Stimulated activated naive CD8-positive, alpha-beta T cell treated with anti-CD3 and anti-CD28 coated beads, Interleukin-15, amount 100 ng/mL, for 72 hours (primary cell): ENCODE measurements at regions not wholly inside any gene's neighbourhood (a gene's known extent, or its start where the extent isn't known, plus 50 kb on each side); places are given as distances from the start of the nearest gene placed in this dataset.
A peak's percentile ranks its signal among the peaks of the same experiment; 100 is the strongest.

ENCODE experiments used
- ATAC-seq: fragments of 150-1000 bp; cut with Tn5 transposase; 2 replicates; pipeline ENCODE4 v1.10.0; 2021; ENCODE audit warnings: mild to moderate bottlenecking, moderate library complexity
- DNase-seq, 2 donors: peaks; one replicate each; pipeline ENCODE4 v3.0.0; 2021 to 2022
- H3K27ac Mint-ChIP-seq, 2 donors: one replicate each; pipeline ENCODE4 v1.8.0; 2022; ENCODE audit warnings: mild to moderate bottlenecking in 2 of 2, mixed read lengths in 2 of 2, moderate library complexity in 2 of 2
- H3K27me3 Mint-ChIP-seq: one replicate; pipeline ENCODE4 v1.8.0; 2022; ENCODE audit warnings: mixed read lengths
- H3K4me1 Mint-ChIP-seq: one replicate; pipeline ENCODE4 v1.8.0; 2022; ENCODE audit warnings: mild to moderate bottlenecking, mixed read lengths
- H3K4me3 Mint-ChIP-seq, 2 donors: one replicate each; pipeline ENCODE4 v1.8.0; 2022; ENCODE audit warnings: mild to moderate bottlenecking in 2 of 2, mixed read lengths in 2 of 2, moderate library complexity in 1 of 2
- H3K9me3 Mint-ChIP-seq, 2 donors: one replicate each; pipeline ENCODE4 v1.8.0; 2022; ENCODE audit warnings: mixed read lengths in 2 of 2

DNA sequence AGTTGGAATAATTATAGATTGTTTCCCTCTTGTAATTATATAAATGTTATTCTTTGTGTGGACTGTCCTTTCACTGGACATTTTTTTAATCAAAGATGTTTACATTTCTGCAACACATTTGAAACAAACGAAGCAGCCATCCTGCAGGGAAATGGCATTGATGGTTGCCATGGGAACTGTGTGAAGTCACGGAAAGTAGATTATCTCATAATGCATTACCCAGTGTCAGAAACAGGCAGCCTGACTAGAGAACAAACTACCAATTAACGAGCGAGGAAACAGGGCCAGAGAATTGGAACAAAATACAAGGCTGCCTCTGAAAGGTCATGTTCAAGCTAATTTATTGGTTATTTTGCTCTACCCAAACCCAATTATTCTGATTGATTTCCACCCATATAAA is 96.9 kb upstream of the LARGE1 start:
- Mint-ChIP-seq H3K9me3 (peaks cover 17 to 28% of the 10 kb centered on the region in 2 donors), H3K4me1 (no peaks in the 10 kb centered on the region), H3K4me3 (no peak overlapping the region), H3K27me3 (no peaks in the 10 kb centered on the region), H3K27ac (no peak overlapping the region)
- no peak for DNase-seq
- no peak for ATAC-seq

DNA sequence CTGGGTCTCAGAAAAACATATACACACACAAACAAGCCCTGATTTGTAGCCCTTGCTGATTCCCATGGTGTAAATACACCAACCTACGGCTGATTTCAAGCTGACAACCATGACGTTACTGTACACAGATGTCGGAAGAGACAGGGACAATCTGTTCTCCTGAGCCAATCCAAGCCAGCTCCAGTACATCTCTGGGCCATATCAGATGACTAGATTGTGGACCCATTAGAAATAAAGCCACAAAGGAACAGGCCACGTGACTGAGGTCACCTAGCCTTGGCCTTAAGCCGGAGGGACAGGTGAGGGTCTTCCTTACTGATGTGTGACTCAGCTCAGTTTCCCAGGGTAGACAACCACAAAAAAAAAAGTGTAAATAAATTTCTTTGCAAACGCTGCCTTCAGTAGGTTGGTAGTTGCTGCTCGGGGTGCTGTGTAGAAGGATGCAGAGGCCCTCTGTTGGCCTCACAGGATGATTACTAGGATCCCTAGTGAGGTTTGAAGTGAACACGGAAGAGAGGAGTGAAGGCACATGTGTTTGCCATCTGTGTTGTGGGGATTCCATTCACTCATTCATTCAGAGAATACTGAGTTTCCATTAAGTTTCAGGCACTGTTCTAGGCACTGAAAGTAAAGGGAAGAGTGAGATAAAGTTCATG is 99.0 kb upstream of the LARGE1 start:
- H3K9me3 Mint-ChIP-seq, result peaks cover 16 to 28% of the 10 kb centered on the region in 2 donors
- H3K27ac Mint-ChIP-seq, result no peak overlapping the region
- ATAC-seq, result no peak
- no peaks in the 10 kb centered on the region for H3K27me3 Mint-ChIP-seq
- H3K4me3 Mint-ChIP-seq, result no peak overlapping the region
- H3K4me1 Mint-ChIP-seq, result no peaks in the 10 kb centered on the region
- no peak for DNase-seq

DNA sequence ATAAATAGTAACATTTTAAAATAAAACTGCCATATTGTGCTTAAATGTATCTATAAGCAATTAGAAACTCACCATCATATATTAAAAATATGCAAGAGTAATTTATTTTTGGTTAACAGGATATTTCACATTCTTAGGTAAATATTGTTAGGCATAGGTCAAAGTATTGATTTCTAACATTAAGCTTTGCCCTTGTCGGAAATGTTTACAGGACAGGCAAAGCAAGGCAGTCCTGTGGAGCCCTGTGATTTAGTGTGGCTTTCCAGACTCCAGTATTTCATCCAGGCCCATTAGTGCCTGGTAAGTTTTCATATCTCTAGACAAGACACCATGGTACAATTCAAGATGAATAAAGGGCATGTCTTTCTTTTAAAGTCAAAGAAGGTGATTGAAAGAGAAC is 114.9 kb upstream of the LARGE1 start:
- H3K4me3 Mint-ChIP-seq, result no peak overlapping the region
- ATAC-seq (no peak), DNase-seq (no peak)
- H3K27me3 Mint-ChIP-seq, result peaks cover 10% of the 10 kb centered on the region
- H3K27ac Mint-ChIP-seq, result no peak overlapping the region
- H3K9me3 Mint-ChIP-seq, result peaks cover 21 to 25% of the 10 kb centered on the region in 2 donors
- no peaks in the 10 kb centered on the region for H3K4me1 Mint-ChIP-seq

DNA sequence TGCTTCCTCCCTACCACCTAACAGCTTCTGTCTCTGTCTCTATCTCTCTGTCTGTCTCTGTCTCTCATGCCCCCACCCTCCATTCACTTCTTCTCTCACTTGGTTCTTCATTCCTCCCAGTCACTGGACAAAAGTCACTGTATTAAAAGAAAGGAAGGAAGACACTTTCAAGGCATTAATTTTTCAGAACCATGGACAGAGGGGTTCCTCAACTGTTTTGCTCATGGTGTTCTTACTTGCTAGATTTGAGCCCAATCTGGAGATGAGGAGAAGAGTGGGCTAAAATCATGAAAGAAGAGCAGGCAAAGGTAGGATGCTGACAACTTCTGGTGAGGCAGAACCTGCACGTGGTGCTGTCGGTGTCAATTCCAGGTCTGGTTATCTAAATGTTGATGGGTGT is 116.7 kb upstream of the LARGE1 start:
- Mint-ChIP-seq H3K4me3 (no peak overlapping the region), H3K27ac (no peak overlapping the region), H3K4me1 (no peaks in the 10 kb centered on the region), H3K9me3 (peaks cover 17 to 21% of the 10 kb centered on the region in 2 donors), H3K27me3 (peaks cover 10% of the 10 kb centered on the region)
- ATAC-seq, result no peak
- no peak for DNase-seq

DNA sequence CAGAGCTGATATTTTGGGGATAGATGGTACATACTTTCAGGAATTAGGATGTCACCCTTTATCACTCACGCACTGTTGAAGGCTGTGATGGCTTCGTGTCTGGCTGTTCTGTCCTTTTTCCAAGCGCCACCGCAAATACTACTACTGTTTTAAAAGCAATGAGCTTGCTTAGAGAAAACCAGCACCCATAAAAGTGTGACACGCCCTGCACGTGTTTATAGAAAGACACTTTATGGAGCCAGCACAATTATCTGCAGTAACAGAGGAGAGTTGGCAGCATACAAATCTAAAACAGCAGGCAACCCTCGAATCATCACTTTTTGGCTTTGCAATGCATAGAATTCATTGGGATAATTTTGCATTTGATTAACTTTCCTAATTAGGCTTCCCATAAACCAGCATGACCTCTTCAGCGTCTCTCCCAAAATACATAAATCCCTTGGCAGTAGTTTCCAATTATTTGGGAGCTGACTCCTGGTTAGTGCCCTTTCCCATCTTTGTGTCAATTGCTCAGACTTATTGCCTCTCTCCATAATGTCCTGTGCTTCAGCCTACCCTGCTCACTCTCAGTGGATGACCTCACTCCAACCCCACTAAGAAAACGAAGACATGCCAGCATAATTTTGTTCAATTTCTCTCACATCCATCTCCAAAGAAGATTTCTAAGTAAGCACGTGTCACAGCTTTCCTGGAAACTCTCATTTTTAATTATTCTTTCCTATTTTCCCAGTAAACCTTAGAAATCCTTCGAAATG is 118.7 kb upstream of the LARGE1 start:
- Mint-ChIP-seq H3K9me3 (peaks cover 17 to 21% of the 10 kb centered on the region in 2 donors), H3K4me3 (no peak overlapping the region), H3K27ac (no peak overlapping the region), H3K27me3 (no peaks in the 10 kb centered on the region), H3K4me1 (no peaks in the 10 kb centered on the region)
- no peak for ATAC-seq
- no peak for DNase-seq

DNA sequence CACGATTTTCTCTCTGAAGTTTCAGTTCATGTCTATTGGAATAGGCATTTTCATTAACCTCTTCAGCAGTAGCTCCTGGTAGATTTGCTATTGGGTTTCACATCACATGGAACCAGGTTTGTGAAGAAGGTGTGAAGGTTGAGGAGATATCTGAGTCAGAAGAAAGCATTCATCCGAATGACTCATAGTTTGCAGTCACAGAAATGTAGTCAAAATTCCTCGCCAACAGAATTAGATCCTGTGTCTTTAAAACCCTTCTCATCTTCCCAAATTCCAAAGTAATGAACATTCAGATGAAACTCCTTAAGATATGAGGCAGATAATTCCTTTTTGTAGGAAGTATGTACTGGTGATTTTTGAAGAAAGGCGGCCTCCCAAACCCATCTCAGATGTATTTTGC is 125.0 kb upstream of the LARGE1 start:
- ATAC-seq, result no peak
- no peaks in the 10 kb centered on the region for H3K4me1 Mint-ChIP-seq
- no peaks in the 10 kb centered on the region for H3K27me3 Mint-ChIP-seq
- no peak overlapping the region for H3K27ac Mint-ChIP-seq
- peaks cover 6 to 7% of the 10 kb centered on the region in 2 donors for H3K9me3 Mint-ChIP-seq
- no peak for DNase-seq
- H3K4me3 Mint-ChIP-seq, result no peak overlapping the region

DNA sequence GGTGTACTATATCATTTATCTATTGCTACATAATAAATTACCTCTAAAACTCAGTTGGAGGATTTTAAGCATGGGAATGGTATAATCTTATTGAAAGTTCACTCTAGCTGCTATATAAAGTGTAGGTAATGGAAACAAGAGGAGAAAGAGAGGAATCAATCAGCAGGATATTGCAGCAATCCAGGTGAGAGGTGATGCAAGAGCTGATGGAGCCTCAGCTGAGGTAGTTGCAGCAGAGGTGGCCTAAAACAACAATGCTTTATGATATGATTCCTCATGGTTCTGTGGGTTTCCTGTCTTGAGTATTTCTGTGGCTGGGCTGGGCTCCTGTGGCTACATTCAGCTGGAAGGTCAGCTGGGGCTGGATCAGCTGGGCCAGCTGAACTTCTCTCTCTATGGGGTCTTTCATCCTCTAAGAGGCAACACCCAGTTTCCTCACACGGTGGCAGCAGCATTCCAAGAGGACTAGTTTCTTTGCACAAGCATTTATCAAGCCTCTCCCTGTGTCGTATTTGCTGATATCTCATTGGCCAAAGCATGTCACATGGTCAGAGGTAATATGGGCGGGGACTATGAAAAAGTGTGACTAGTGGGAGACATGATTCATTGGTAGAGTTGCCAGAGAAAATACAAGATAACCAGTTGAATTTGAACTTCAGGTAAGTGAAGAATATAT is 135.4 kb upstream of the LARGE1 start:
- Mint-ChIP-seq H3K4me3 (no peak overlapping the region), H3K27ac (no peak overlapping the region), H3K9me3 (peaks cover 5 to 44% of the 10 kb centered on the region in 2 donors), H3K4me1 (no peaks in the 10 kb centered on the region), H3K27me3 (no peaks in the 10 kb centered on the region)
- no peak for ATAC-seq
- DNase-seq, result peak in 1 of 2 donors; percentile 8

DNA sequence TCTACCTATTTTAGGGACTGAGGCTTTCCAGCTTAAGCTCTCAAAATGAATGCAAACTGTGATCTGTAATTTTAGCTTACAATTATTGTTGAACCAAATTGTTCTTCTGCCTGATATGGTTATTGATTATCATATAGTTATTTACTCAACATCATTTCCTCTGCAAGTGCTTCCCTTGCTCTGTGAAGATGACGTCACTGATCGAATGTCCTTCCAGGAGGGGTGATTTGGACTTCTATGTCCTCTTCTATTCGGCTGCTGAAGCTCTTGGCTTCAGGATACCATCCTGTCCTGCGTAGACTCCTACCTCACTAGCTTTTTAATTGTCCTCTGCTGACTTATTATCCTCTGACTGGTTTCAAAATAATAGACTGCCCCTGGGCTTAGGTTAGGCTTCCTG is 137.4 kb upstream of the LARGE1 start:
- Mint-ChIP-seq H3K9me3 (peaks cover 5 to 31% of the 10 kb centered on the region in 2 donors), H3K4me1 (no peaks in the 10 kb centered on the region), H3K27ac (no peak overlapping the region), H3K4me3 (no peak overlapping the region), H3K27me3 (no peaks in the 10 kb centered on the region)
- DNase-seq, result no peak
- ATAC-seq, result no peak

DNA sequence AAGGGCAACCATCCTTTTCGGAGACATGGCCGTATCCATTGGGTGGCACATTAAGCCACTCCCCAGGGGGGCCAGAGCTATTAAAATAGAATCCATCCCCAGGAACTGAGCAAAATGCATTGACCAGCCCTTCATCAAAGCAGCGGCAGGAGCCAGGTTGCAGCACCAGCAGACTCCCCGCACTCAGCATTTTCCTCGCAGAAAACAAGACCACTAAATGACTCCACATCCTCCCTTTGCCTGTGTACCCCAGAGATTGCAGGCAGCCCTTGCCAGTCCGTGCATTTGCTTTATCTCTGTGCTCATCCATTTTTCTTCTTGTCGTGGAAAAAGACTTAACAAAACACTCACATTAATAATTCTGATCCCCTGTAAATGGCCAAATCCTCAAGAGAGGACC is 144.4 kb upstream of the LARGE1 start:
- ATAC-seq (no peak), DNase-seq (no peak)
- peaks cover 7% of the 10 kb centered on the region for H3K27me3 Mint-ChIP-seq
- no peak overlapping the region for H3K4me3 Mint-ChIP-seq
- H3K4me1 Mint-ChIP-seq, result no peaks in the 10 kb centered on the region
- peaks cover 0 to 5% of the 10 kb centered on the region in 2 donors for H3K9me3 Mint-ChIP-seq
- no peak overlapping the region for H3K27ac Mint-ChIP-seq

DNA sequence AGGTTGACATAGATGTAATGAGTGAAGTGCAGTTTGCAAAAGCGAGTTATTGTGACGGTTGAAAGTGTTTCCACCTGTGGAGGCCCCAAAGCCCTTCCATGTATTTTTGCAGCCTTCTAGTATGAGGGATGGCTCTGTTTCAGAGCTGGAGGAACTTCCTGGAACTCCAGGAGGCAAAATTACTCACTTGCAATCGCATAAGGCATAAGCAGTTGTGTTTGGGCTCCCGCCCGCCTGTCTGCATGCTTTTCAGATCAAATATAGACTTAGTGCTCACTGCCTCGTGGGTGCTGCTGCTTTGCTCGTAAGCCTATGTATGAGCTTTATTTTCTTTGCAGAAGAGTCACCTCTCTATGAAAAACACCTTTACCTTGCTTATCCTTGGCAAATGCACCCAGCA is 146.8 kb upstream of the LARGE1 start:
- Mint-ChIP-seq H3K4me3 (no peak overlapping the region), H3K27ac (no peak overlapping the region), H3K9me3 (peaks cover 0 to 5% of the 10 kb centered on the region in 2 donors), H3K27me3 (peaks cover 15% of the 10 kb centered on the region), H3K4me1 (no peaks in the 10 kb centered on the region)
- DNase-seq, result no peak
- no peak for ATAC-seq

DNA sequence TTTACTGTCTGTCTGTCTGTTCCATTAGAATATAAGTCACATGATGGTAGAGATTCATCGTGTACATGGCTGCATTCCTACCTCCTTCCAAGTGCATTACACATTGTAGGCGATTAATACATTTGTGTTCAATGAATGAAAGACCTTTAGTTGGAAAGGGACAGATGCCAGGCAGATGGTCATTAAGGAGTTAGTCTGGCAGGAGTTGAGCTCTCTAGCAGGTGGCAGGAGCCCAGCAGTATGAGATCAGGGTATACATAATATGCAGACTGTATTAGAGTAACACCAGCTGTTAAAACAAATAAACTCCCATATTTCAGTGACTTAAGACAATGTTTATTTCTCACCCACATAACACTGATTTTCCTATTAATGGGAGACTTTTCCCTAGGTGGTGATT is 147.7 kb upstream of the LARGE1 start:
- DNase-seq (no peak), ATAC-seq (no peak)
- Mint-ChIP-seq H3K27me3 (peaks cover 15% of the 10 kb centered on the region), H3K4me1 (no peaks in the 10 kb centered on the region), H3K9me3 (peaks cover 0 to 5% of the 10 kb centered on the region in 2 donors), H3K4me3 (no peak overlapping the region), H3K27ac (no peak overlapping the region)

DNA sequence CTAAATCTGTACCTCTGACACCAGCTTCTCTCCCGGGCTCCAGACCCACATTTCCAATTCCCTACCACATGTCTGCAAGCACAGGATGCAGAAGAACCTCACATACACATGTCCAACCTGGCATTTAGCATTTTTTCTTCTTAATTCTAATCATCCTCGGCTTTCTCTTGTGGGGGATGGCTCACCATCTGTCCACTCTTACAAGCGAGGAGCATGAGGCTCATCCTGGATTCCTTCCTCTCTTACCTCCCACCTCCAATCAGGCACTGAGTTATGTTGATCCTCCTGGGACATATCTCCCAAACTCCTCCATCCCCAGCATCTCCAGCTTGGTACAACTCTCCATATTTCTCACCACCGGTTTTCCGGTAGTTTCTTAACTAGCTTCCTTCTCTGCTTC is 149.8 kb upstream of the LARGE1 start:
- Mint-ChIP-seq H3K27me3 (peaks cover 15% of the 10 kb centered on the region), H3K4me1 (no peaks in the 10 kb centered on the region), H3K27ac (no peak overlapping the region), H3K4me3 (no peak overlapping the region), H3K9me3 (peaks cover 0 to under 1% of the 10 kb centered on the region in 2 donors)
- DNase-seq (no peak), ATAC-seq (no peak)

DNA sequence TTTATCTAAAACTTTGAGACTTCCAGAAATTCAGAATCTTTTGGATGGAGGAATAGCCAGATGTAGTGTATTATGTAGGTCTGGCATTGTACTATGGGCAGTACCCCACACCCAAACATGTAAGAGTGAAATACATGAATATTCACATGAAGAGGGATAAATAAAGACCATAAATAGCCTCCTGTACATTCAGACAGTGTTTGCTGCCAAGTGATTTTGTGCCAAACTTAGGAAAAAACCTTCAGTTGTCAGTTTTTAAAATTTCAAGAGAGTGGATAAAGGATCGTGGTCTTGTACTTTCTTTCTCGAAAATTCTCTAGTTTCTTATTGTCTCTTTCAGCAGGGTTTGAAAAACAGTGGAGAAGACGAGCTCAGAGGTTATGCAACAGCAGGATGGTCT is 150.3 kb upstream of the LARGE1 start:
- Mint-ChIP-seq H3K4me3 (no peak overlapping the region), H3K27me3 (peaks cover 15% of the 10 kb centered on the region), H3K27ac (no peak overlapping the region), H3K9me3 (no peaks in the 10 kb centered on the region), H3K4me1 (no peaks in the 10 kb centered on the region)
- no peak for ATAC-seq
- DNase-seq, result no peak

DNA sequence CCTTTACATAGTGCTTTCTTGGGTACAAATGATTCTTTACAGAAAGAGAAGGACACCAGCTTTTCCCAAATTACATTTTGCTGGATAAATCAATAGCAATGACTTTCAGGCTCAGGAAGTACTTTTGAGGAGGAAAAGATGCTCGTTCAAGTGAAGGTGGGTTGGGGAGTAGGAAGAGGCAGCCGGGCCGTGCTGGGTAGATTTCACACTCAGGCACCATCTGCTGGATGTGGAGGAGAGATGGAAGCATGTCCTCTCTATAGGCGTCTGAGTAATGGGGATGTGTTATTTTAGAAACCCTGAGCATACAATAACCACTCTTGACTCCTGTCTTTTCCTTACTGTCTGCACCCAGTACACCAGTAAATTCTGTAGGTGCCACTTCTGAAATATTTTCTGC is 152.3 kb upstream of the LARGE1 start:
- Mint-ChIP-seq H3K9me3 (no peaks in the 10 kb centered on the region), H3K27ac (no peak overlapping the region), H3K27me3 (peaks cover 8% of the 10 kb centered on the region), H3K4me3 (no peak overlapping the region), H3K4me1 (no peaks in the 10 kb centered on the region)
- DNase-seq, result no peak
- no peak for ATAC-seq

DNA sequence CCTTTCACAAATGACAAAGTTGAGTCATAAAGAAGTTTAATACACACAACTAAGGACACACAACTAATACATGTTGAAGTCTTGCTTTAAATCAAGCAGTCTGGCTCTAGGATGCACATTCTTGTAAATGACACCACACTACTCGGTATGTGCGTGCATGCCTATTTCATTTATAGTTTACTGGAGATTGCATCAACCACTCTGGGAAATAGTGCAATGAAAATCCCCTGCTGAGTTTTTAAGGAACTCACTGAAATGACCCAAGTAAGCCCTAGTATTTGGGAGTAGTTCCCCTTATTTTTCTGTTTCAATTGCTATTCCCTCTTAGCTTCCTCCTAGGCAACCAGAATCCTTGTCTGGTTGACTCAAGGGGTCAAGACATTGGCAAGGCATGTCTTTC is 160.2 kb upstream of the LARGE1 start:
- no peak for DNase-seq
- Mint-ChIP-seq H3K27ac (no peak overlapping the region), H3K4me3 (no peak overlapping the region), H3K4me1 (no peaks in the 10 kb centered on the region), H3K27me3 (peaks cover 6% of the 10 kb centered on the region), H3K9me3 (peaks cover 5 to 14% of the 10 kb centered on the region in 2 donors)
- no peak for ATAC-seq

DNA sequence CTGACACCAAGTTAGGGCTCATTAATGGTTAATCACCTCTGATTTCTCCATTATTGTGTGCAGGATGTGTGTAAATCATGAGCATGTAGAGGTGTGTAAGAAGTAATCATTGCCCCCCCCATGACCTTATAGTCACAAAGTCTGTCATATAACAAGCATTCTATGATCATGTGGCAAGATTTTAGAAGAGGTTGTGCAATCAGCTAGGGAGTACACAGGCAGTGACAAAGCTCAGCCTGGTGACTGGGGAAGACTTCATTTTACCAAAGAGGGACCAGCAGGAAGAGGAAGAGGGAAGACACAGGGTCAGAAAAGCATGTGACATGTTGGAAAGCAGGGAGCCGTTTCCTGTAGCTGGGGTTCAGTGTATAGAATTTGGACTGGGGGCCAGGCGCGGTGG is 176.5 kb upstream of the LARGE1 start:
- Mint-ChIP-seq H3K4me3 (no peak overlapping the region), H3K9me3 (peaks cover 17 to 49% of the 10 kb centered on the region in 2 donors), H3K4me1 (no peaks in the 10 kb centered on the region), H3K27me3 (no peaks in the 10 kb centered on the region), H3K27ac (no peak overlapping the region)
- ATAC-seq, result no peak
- no peak for DNase-seq
